ENCODE measurements at regions not wholly inside any gene's neighbourhood (a gene's known extent, or its start where the extent isn't known, plus 50 kb on each side); places are given as distances from the start of the nearest gene placed in this dataset.
"Not testable (repeated sequence)": the region's sequence is repeated elsewhere in the genome, so short reads cannot be mapped to it uniquely, and the experiment has no call there.

DNA sequence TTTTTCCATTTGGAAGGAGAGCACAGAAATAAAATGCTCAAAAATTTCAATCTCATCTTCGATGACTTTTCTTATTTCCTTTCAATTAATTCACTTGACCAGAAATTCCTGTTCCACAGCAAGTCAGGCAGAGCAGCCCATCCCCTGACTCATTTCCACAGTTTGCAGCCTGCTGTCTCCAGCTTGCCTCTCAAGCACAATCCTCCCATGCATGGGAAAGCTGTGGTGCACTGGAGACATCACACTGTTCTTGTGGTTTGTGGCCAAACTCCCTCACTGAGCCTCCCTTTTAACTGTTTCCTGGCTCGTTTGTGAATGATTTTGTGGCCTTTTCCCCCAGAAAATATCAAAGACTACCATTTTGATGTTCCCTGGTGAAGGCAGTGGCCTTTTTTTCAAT, 114.0 kb upstream of the ENPEP start:
- no peak for DNase-seq (ENCODE audit: low spot score)

DNA sequence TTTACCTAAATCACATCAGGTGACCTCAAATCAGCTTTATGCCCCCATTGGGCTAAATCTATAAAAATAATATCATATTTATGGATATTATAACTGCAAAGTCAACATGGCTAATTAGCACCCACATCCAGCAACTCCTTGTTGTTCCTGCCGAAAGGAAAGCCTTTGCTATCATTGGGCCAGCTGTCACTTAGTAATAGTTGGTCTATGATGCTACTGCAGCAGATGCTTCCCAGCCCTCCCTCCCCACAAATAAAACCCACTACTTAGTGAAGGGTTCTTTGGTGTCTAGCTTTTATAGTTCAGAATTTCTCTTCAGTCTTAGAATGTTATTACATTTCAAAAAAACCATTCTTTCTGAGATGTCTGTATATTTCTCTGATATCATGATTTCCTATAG, 116.9 kb upstream of the ENPEP start:
- no peak for DNase-seq (ENCODE audit: low spot score)

DNA sequence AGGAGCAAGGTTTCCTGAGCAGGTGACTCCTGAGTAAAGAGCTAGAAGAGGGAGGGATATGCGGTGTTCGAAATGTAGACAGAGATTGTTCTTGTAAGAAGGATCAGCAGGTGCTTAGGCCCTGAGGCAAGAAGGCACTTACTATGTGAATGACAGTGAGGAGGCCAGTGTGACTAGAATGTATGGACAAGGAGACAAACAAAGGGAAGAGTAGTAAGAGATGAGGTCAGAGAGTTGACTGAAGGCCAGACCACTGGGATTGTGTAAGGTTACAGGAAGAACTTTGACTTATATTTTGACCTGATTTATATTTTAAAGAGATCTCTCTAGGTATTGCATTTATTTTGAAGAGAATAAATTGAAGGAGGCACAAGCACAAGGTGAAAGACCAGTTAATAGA, 118.4 kb upstream of the ENPEP start:
- DNase-seq (ENCODE audit: low spot score), result no peak

DNA sequence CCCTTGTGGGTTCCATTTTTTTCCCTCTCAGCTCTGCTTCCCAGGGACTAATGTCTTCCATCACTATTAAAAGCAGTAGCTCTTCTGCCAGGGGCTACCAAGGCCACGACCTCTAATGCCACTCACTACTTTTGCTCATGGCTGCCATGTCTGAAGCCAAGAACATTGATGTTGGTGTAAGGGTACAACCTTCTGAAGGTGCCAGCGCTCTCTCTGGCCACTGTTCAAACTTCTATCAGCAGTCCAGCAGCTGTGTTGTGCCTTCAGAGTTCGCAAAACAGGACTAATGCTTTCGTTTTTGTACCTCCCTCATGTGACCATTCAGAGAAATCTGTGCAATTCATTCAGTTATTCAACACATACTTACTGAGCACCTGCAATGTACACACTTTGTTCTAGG, 121.5 kb upstream of the ENPEP start:
- DNase-seq (ENCODE audit: low spot score), result no peak

- DNase-seq (ENCODE audit: low spot score), result no peak
These were observed 123.1 kb upstream of the ENPEP start for GRCh38 chr4:110352670-110353442.

DNA sequence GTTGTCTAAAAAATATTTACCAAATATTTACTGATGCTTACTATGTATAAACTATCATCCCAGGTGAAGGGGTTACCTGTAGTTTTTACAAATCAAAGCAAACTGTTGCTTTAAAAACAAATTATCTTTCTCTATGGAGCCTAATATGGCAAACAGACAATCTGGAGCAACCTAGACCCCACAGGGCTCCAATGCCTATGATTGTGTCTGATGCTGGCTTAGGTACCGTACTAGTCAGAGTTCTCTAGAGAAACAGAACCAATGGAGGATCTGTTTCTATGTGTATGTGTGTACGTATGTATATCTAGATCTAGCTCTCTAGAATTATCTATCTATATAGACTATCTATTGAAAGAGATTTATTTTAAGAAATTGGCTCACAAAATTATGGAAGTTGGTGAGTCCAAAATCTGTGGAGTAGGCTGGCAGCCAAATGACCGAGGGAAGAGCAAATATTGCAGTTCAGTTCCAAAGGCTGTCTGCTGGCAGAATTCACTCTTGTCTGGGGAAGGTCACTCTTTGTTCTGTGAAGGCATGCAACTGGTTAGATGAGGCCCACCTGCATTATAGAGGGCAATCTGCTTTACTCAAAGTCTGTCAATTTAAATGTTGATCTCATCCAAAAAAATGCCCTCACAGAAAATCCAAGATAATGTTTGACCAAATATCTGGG, 127.1 kb upstream of the ENPEP start:
- DNase-seq (ENCODE audit: low spot score), result no peak

- no peak for DNase-seq (ENCODE audit: low spot score)
These were observed 128.2 kb upstream of the ENPEP start for GRCh38 chr4:110347805-110348204.

DNA sequence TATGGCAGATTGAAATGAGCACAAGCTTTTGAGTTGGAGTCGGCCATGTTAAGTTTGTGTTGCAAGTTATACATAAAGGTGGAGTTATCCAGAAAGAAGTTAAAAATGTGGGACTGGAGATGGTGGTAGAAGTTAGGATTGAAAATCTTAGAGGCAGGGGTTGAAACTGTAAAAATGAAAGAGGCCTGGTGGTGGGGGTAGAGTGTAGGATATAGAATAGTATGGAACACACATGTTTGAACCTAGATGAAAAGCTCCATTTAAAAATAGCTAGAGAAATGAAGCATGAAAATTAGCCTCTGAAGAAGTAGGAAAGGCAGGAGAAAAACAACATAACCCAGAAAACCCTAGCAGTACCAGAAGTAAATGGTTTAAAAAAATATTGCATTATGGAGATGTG, 131.8 kb upstream of the ENPEP start:
- DNase-seq (ENCODE audit: low spot score), result no peak

DNA sequence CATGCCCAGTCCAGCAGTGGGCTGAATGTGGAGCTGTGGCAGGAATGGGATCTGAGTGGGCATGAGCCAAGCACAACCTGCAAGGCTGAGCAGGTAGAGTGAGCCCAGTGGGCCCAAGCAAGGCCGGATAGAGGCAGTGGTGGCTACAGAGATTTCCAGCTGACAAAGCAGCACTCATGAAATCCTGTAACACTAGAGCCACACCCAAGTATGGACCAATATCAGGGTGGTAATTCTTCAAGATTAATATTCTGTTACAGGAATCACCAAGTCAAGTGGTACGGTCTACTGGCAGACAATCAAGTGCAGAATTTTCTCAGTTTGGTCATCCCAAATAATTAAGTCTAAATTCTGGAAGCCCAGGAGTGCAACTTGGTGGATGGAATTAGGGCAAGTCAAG, 132.4 kb upstream of the ENPEP start:
- no peak for DNase-seq (ENCODE audit: low spot score)

- DNase-seq (ENCODE audit: low spot score), result not testable (repeated sequence)
These were observed 134.8 kb upstream of the ENPEP start for GRCh38 chr4:110341118-110341517.

DNA sequence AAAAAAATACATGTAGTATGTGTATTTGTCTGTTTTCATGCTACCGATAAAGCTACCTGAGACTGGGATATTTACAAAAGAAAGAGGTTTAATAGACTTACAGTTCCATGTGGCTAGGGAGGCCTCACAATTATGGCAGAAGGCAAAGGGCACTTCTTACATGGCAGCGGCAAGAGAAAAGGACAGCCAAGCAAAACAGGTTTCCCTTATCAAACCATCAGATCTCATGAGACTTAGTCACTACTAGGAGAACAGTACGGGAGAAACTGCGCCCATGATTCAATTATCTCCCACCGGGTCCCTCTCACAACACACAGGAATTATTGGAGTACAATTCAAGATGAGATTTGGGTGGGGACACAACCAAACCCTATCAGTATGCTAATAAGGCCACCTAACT, 137.0 kb upstream of the ELOVL6 start:
- no peak for DNase-seq (ENCODE audit: low spot score)

DNA sequence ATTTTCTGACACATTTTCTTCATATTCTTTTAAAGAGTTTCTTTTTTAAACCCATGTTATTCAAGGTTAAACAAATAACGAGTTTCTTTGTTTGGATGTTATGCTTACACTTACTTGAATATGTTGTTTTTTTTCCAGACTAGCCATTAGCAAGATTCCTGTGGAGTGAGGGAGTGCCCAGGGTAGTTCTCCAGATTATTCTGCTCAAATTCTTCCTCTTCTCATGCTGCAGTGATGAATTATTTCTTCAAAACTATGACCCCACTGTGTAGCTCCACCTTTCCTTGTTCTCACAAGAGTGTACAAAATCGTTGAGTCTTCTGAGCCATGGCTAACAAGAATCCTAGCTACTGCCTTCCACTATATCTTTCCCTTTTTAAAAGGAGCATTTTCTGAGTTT, 134.1 kb upstream of the ELOVL6 start:
- no peak for DNase-seq (ENCODE audit: low spot score)

- not testable (repeated sequence) for DNase-seq (ENCODE audit: low spot score)
These were observed 128.0 kb upstream of the ELOVL6 start for GRCh38 chr4:110326426-110326825.

GRCh38 chr4:110310795-110311194, 112.4 kb upstream of the ELOVL6 start:
- DNase-seq (ENCODE audit: low spot score), result no peak

GRCh38 chr4:110309675-110310074, 111.3 kb upstream of the ELOVL6 start:
- DNase-seq (ENCODE audit: low spot score), result no peak

DNA sequence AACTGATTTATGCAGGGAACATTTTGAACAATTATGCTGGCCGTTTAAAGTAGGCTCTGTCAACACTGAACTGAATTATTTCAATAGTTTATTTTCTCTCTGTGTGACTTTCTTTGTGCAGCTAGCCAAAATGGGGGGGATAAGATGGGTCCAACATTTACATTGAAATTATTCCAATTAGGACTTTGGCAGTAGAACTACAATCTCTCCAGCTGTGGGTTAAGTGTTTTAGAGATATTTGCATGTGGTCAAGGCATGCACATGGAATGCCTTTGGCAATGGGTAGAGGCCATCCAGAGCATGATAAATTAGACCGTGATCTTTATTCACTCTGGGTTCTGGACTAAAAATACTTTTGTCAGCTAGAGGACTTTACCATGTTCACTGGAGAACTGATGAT, 107.9 kb upstream of the ELOVL6 start:
- DNase-seq (ENCODE audit: low spot score), result no peak

- no peak for DNase-seq (ENCODE audit: low spot score)
These were observed 107.0 kb upstream of the ELOVL6 start for GRCh38 chr4:110305455-110305854.

GRCh38 chr4:110296892-110297291, 98.5 kb upstream of the ELOVL6 start:
- no peak for DNase-seq (ENCODE audit: low spot score)

GRCh38 chr4:110294165-110294564, 95.8 kb upstream of the ELOVL6 start:
- no peak for DNase-seq (ENCODE audit: low spot score)

DNA sequence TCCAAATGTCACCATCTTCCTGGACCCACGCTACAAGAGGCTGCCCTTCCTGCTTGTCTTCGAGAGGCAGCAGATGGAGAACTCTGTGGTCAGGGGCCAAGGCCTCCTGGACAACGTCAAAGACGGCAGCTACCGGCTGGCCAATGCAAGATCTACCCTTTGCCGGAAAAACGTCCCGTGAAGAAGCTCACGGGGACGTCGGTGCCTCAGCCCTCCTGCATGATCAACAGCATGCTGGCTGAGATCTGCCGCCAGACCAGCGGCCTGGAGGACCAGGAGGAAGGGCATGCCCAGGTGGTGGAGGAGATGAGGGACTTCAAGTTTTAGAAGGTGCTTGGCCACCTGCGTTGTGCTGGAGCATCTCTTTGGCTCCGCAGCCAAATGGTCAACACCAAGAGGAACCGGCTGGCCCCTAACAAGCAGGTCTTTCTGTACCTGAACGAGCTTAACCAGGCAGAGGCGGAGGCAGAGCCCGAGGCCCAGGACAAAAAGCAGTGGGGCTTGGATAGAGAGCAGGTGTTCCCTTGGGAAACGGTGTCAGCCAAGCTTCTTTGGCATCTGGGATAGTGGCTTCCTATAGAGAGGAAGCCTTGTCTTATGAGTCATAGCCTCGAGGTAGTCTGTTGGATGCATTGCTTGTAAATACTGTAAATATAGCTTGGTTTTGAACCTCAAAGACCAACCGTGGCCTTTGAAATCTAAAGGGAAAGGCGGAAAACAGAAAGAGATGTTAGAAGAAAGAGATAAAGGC, 94.8 kb upstream of the ELOVL6 start:
- no peak for DNase-seq (ENCODE audit: low spot score)

- no peak for DNase-seq (ENCODE audit: low spot score)
These were observed 92.1 kb upstream of the ELOVL6 start for GRCh38 chr4:110290511-110290910.

GRCh38 chr4:110289601-110290100, 91.2 kb upstream of the ELOVL6 start:
- DNase-seq (ENCODE audit: low spot score), result no peak

- no peak for DNase-seq (ENCODE audit: low spot score)
These were observed 88.7 kb upstream of the ELOVL6 start for GRCh38 chr4:110287130-110287529.
